Epidermal melanocyte (primary cell): ENCODE measurements at regions not wholly inside any gene's neighbourhood (a gene's known extent, or its start where the extent isn't known, plus 50 kb on each side); places are given as distances from the start of the nearest gene placed in this dataset.

ENCODE experiments used
- DNase-seq: peaks from one replicate; pipeline ENCODE4 v3.0.0; 2011; ENCODE audit warnings: low spot score; ENCODE audit not compliant: insufficient read length

DNA sequence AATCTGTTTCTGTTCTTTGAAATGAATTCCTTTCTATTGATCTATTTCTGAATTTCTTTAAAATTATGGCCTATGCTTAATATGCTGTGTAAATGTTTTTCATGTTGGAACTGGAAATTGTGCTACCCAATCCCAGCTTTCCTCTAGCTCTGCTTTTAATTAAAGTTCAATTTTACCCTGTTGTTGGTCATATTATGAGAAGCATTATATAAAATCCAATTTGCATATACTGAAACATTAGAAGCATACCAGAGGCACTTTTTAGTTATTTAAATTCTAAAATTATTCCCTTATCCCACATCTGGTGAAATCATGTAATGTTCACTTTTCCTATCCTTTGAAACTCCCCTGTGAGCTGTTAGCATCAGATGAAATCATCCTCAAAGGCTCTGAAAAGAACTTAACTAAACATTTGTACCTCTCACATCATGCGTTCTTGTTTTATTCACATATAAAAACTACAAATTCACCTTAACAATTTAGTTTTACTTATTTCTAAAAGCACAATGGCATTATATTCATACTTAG, 160.6 kb upstream of the COL21A1 start:
- DNase-seq = no peak

DNA sequence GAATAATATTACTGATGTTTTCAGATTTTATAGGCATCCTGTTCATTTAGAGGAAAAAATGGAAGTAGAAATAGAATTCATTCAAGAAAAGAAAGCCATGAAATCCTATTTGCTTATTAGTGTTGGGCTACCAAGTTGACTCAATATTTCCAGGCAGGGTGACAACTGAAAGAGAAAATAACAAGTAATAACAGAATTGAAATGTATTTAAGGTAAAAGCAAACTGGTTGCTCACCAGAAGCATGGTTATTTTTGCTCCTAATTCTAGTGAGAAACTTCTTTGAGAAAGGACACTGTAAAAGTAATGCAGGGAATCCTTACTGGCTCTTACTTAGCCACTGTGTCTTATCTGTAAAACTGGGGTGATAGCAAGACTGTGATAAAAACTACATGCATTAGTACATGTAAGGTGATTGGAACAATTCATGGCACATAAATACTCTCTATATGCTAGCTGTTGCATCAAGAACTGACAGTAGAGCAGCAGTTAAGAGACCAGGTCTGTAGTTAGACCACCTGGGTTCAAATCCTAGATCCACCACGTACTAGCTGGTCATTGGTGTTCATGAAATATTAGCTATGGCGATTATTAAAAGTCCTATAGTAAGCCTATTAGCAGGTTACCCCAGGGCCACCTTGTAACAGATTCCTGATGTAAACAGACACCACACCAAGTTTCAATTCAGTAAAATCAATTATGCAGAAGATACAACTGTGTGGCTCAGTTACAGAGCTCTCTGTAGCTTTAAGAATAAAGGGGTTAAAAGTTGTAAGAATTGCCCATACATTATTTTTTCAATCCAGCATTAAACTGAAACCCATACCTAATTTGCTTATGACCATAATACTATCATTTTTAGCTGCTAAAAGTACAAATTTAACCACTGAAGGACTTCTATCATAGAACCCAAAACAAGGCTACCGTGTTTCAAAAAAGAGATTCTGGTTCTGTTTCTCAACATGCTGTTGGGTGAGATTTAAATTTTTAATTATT, 159.2 kb upstream of the COL21A1 start:
- DNase-seq = no peak

DNA sequence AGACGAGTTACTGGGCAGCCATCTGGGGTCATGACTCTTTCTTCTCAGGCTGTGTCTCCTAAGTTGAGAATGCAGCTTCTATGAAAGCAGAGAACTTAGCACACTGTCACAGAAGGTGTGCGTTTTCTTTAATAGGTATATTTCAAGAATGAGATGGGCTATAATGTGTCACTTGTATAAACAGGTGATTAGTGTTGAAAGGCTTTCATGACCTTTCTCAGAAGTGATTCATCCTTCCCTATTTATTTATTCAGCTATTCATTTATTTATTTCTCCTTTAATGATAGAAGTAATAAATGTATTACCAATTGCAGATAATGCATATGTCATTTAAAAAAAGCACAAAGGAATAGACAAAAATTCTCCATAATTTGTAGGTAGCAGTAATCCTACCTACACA, 157.2 kb upstream of the COL21A1 start:
- no peak for DNase-seq

DNA sequence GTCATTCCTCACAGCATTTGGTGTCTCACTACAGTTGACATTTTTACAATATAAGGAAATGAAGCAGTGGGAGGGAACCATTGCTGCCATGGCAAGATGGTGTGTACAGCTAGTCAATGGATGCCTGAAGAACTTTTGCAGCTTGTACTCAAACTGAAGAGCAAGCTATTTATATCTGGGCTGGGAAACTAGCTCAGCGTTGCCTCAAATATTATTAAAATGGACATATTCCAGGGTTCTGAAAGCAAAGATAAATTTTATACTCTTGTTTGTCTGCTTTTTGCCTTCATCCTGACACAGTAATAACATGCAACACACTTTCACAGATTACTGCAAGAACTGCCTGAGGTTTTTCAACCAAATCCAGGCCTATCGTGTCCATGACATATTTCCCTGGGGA, 156.4 kb upstream of the COL21A1 start:
- no peak for DNase-seq

DNA sequence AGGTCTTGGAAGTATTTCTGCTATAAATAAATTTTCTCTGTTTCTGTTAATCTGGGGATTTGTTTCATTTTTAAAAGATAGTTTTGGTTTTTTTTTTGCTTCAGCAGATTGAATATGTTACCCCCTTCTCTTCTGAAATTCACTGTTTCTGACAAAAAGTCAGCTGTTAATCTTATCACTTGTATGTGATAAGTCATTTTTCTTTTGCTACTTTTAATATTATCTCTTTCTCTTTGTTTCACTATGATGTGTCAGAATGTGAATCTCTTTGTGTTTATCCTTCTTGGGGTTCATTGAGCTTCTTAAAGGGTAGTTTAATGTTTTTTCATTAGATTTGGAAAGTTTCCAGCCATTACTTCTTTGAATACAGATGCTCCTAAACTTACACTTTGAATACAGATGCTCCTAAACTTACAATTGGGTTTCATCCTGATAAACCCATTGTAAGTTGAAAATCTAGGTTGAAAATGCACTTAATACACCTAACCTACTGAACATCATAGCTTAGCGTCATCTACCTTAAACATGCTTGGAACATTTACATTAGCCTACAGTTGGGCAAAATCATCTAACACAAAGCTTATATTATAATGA, 154.2 kb upstream of the COL21A1 start:
- no peak for DNase-seq

DNA sequence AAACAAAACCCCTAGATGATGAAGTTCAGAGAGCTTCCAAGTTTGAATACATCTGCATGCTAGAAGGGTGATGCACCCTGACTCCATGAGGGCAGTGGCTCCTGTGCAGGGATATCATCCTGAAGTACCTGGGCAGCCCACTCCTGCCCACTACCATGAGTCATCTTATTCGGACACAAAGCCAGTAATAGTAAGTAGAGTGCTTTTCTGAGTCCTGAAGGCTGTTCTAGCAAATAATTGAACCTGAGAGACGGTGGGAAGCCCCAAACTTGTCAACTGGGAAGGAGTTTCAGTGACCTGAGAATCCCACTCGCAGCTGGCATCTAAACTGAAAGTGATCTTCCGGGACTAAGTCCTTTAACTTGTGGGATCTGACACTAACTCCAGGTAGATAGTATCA, 152.9 kb upstream of the COL21A1 start:
- DNase-seq = no peak

DNA sequence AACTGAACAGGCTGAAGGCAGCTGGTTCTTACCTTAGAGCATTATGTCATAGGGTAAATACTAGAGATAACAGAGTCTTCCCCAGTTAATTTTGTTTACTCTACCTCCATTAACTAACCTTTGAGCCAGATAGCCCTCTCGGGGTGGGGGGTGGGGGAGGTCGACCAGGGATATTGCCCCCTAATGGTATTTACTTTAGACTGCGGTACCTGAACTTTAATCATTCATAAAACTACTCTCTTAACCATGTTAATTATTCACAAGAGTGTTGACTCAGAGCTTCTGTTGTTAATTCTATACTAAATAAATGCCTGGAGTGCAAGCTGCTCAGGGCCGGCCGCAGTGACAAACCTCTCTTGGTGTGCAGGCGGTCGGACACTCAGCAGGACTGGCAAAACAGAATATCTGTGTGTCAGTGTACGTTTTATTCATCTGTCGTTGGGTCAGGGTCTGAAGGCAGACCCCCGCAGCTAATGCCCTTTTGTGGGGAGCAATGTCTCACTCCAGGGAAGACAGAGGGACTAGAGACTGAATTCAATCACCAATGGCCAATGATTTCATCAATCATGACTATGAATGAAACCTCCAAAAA, 152.4 kb upstream of the COL21A1 start:
- DNase-seq = no peak

DNA sequence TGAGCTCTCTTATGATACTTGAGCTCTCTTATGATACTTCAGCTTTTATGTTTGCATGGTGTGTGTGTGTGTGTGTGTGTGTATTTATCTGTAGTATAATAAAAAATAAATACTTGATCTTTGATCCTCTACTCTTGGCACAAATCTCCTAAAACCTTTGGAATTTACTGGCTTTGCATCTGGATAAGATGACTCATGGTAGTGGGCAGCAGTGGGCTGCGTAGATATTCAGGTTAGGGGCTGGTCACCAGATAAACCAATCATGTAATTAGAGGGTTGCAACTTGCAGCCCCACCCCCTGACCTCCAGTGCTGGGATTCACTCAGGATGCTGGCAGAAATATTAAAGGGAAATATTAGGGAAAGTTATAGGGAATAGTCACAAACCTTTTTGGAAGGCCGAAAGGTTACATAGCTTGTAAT, 151.9 kb upstream of the COL21A1 start:
- no peak for DNase-seq

DNA sequence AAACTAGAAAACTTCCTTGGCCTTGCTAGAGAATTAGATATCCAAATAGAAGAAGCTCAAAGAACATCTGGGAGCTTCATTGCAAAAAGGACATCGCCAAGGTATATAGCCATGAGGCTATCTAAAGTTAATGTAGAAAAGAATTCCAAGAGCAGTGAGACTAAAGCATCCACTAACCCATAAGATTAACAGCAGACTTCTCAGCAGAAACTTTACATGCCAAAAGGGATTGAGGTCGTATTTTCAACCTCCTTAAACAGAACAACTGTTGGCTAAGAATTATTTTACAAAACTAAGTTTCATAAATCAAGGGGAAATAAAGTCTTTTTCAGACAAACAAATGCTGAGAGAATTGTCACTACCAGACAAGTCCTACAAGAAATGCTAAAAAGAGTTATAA, 149.1 kb upstream of the COL21A1 start:
- no peak for DNase-seq

DNA sequence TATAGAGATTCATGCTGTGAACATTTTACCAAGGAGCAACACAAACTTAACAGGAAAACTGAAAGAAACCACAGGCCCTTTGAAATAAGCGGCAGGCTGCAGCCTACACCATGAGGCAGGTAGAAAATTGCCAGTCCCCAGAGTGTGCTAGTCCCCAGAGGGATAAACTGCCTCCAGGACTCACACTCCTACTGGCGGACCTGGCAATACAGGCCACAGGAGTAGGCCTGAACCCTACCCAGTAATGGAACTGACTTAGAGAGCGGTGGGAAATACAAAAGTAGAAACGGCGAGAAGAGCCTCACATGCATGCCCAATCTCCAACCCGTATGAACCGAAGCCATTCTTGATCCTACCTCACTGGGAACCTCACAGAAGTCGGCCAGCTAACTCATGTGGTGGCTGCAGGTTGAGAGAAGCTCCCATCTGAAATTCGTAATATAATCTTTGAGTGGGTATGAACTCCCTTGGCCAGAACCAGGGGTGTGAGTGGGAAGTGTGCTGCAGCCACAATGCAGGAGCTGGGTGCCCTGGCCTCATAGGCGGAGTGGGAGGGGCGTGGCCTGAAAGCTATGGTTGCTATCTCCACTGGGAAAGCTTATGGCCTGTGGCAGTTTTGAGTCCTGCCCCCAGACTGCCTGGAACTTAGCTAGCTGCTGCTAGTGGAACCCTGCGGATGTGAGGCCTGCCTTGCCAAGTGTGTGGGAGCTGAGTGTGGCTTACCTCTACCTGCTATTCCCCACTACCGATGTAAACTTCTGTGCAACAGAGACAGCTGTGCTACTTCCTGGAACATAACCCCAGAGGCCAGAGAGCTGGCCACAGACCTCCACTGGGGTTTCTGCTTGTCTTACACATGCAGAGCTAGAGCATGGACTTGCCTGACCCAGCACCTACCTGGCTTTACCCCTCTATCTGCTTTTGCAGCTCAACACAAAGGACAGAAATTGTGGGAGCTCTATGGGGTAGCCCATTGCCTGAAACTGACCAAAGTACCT, 146.5 kb upstream of the COL21A1 start:
- no peak for DNase-seq

DNA sequence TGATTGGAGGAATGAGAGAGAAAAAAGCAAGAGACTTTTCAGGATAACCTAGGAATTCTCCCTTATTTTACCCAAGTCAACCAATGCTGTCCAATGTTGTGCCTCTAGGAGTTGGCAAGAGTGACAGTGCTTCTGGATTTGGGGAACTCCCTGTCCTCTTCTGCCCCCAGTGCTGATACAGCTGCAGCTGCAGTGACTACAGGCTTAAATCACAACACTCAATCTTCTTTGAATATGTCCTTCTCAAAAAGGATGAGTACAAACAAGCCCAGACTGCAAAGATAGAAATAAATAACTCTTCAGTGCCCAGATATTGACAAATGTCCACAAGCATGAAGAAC, 141.0 kb upstream of the COL21A1 start:
- no peak for DNase-seq

DNA sequence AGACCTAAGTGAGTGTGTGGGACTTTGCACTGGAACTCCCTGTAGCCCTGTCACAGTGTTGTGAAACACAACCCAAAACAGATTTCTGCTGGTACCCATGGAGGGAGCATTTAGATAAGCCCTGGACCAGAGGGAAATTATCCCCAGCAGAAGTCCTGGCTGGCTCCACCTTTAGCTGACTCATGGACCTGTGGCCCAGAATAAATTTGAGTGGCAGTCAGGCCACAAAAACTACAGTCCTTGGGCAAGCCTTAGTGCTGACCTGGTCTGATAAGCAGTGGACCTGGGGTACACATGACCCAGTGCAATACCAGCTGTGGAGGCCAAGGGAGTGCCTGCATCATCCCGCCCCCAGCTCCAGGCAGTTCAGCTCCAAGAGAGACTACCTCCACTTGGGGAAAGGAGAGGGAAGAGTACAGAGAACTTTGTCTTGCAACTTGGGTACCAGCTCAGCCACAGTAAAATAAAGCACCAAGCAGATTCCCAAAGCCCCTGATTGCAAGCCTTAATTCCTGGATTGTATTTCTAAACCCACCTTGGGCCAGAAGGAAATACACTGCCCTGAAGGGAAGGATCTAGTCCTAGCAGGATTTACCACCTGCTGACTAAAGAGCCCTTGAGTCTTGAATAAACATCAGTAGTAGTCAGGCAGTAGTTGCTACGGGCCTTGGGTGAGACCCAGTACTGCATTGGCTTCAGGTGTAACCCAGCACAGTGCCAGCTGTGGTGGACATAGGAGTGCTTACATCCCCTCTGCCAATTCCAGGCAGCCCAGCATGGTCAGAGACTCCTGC, 140.4 kb upstream of the COL21A1 start:
- no peak for DNase-seq

DNA sequence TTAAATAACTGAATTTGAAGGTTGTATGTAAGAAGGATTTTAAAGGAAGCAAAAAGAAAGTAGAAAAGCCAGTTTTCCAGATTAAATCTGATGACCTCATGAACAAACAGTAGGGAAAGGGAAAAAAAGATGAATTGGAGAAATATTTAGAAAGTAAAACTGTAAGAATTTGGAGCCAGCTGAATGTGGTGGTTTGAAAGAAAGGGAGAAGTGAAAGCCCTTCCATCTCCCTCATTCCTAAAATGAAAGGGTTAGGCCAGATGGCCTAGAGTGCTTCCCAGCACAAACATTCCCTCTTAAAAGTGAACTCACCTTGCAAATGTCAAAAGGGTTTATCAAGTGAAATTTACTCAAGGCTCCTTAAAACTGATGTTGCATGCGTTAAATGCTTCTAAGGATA, 139.3 kb upstream of the COL21A1 start:
- DNase-seq = no peak

DNA sequence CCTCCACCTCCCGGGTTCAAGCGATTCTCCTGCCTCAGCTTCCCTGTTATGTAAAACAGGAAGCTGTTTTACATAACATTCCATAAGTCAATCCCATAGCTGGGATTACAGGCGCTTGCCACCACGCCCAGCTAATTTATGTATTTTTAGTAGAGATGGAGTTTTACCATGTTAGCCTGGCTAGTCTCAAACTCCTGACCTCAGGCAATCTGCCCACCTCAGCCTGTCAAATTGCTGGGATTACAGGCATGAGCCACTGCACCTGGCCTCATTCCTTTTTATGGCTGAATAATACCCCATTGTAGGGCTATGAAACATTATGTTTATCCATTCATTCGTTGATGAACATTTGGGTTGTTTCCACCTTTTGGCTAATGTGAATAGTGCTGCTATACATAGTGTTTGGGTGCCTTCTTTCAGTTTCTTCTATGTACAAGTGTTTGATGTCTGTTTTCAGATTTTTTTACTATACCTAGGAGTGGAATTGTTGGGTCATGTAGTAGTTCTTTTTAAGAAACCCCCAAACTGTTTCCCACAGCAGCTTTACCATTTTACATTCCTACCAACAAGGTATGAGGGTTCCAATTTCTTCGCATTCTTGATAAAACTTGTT, 138.7 kb upstream of the COL21A1 start:
- no peak for DNase-seq

DNA sequence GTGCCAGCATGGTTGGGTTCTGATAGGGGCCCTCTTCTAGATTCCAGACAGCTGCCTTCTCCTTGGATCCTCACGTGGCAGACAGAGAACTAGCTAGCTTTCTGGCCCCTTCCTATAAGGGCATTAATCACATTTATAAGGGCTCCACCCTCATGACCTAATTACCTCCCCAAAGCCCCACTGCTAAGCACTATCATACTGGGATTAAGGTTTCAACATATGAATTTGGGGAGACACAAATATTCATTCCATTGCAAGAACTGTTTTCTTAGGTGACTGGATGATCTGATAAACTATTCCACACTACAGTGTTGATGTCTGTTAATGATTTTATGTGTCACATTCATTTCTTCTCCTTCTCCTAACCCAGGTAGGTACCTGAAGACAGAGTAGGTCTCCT, 135.8 kb upstream of the COL21A1 start:
- DNase-seq = no peak

DNA sequence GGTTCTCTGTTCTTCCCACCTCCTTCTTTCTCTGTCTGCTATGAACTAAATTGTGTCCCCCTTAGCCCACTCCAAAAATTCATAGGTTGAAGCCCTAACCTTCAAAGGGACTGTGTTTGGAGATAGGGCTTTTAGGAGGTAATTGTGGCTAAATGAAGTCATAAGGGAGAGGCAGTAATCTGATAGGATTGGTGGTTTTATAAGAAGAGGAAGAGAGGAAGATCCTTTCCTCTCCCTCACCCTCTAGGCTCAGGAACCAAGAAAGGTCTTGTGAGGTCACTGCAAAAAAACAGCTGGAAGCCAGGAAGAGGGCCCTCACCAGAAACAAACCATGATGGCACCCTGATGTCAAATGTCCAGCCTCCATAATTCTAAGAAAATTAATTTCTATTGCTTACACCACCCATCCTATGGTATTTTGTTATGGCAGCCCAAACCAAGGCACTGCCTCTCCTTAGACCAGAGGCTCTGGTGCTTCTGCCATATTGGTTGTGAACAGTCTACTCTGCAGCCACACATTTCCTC, 135.1 kb upstream of the COL21A1 start:
- DNase-seq = no peak

DNA sequence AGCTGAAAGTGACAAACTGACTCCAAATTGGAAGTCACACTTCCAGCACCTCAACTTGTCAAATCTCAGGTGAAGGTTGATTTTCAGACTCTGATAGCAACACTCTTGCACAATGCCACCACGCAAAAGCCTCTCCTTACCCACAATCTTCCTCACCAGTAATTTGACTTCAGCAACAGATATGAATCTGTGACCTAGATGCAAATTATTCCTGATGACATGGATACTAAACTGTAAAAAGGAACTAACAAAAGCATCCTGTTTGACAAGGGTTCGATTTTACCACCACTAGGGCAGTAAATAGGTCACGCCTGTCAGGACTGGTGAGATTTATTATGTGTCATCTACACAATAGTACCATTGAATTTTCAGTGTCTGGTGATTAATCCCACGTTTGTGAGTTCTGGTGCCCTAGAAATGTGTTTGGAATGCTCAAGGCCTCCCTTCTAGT, 134.4 kb upstream of the COL21A1 start:
- DNase-seq = peak; percentile 19

DNA sequence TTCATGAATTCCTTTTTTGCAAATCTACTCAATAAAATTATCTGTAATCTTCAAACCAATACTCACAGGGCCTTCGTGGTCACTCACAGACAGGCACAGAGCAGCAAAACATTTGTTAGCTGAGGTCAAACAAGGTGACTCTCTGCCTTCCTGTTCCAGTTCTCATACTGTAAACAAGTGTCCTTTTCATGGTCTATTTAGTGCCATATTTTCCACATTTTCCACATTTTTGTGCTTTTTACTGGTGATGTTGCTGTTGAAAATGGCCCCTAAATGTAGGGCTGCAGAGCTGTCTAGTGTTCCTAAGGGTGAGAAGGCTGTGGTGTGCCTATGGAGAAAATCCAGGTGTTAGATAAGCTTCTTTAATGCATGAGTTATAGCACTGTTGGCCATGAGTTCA, 133.1 kb upstream of the COL21A1 start:
- DNase-seq = no peak

DNA sequence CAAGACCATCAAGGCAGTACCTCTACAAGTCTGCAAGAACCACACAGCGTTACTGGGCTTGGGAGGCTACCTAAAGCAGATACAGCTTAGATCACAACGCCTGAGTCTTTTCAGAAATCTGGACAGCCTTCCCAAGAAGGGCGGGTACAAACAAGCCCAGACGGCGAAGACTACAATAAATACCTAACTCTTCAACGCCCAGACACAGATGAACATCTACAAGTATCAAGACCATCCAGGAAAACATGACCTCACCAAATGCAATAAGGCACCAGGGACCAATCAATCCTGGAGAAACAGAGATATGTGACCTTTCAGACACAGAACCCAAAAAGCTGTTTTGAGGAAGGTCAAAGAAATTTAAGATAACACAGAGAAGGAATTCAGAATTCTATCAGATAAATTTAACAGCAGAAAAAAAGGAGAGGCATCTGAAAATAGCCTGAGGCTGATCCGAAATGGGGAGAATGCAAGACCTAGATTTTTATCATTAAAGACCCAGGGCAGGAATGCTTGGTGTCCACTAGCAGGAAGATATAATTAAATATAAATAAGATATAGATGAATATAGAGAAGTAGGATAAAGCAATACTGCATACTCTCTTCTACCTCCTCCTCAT, 131.7 kb upstream of the COL21A1 start:
- no peak for DNase-seq
